ENCODE measurements at regions not wholly inside any gene's neighbourhood (a gene's known extent, or its start where the extent isn't known, plus 50 kb on each side); places are given as distances from the start of the nearest gene placed in this dataset.

DNA sequence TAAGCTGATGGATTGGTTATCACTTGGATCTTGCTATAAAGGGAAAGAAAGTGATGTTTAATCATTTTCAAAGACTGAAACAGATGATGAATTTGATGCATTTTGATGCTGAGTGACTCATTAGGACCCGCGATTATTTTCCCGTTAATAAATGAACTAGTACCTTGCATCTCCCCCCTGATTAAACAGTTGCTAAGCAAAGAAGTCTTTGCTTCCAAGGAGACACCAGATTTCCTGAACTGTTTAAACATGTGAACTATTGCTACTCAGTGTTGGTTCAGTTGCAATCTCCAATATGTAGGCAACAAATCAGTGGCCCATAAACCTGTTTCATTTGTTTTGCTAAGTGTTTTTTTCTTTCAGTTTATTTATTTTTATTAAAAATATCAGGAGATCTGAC is 375.2 kb downstream of the AACS start:
- DNase-seq = no peak

DNA sequence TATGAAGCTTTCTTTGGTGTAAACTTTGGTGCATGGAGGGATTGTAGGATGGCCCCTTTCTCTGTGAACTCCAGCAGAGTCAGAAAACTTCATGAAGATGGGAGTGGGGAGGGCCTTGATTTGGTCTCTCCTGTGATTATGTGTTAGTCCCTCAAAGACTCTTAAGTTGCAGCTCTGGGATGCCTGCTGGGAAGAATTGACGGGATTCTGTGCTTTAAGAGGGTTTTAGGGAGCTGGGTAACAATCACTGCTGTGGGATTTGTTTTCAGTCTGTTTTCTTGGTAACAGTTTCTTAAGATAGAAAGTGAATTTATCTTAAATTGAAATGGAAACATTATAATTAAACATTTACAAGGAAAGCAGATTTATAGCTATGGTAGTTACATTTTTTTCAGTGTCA is 378.1 kb downstream of the AACS start:
- DNase-seq = no peak

DNA sequence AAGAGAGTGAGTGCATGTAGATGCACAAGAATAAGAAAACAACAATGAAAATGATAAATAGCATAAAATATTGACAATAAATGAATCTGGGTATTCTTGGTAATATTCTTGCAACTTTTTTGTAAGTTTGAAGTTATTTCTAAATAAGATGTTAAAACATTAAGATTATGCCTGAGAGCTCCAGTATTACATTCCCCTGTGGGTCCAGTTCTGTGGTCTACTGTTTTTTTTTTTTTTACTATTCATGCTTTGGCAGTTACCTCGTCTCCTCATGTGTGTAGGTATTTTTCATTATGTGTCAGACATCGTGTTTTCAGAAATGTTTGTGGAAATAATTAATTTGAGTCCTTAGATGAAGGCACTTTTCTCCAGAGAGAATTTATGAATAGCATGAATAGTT is 386.2 kb downstream of the AACS start:
- no peak for DNase-seq

DNA sequence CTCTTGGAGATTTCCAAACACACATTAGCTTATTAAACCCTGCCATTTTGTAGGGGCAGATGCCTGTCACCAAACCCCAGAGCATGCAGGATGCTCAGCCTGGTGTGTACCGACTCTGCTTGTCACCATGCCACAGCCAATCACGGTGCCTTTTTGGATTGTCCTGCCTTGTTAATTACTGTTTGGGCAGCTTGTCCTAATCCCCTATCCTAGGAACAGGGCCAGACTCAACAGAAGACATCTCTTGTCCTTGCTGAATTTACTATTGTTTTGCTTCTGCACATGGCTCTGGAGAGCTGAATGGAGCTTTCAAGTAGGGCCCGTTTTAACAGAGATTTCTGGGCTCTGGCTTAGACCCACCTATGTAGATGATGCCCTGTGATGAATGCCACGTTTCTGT is 388.5 kb downstream of the AACS start:
- no peak for DNase-seq

DNA sequence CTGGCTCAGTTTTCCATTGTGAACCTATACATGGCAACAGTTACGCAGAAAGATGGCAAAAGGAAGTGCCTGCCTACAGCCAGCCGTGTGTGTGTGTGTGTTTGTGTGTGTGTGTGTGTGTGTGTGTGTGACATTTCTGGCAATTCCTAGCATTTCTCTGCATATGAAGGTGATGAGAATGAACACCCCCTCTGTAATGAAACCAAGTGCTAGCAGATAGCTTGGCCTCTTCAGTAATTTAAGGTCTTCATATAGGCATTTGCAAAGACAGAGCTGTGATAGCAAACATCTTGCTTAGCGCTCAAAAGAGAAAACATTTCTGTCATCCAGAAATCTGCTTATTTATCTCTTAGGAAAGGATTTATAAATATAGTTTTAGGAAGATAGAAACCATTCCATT is 389.1 kb downstream of the AACS start:
- DNase-seq = no peak

DNA sequence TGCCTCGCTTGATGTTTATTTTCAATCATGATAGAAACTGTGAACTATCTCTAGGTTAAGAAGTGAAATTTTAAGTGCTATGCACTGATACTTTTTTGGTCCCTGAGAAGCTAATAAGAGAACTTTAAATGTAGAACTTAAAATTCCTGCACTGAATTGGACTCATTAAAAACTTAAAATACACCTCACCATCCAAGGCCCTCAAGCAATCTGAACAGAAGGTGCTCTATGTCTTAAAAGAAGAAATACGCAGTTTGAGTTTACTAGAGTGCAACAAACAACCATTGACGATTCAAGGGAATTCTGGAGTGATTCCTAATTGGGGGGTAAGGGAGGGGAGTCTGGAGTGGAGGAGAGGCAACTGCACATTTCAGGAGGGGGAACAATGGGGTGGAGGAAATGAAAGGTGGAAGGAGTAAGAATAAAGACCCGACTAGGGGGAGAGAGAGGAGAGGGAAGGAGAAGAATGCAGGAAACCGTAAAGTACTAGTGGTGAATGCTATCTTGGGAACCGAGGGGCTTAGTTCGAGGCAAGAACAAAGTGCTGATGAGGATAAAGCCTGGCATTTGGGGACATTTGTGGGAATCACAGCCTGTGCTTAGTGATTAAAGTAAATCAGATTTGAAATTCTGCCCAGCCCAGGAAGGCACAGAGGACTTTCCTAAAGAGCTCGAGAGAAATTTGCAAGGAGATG is 389.7 kb downstream of the AACS start:
- DNase-seq = no peak

DNA sequence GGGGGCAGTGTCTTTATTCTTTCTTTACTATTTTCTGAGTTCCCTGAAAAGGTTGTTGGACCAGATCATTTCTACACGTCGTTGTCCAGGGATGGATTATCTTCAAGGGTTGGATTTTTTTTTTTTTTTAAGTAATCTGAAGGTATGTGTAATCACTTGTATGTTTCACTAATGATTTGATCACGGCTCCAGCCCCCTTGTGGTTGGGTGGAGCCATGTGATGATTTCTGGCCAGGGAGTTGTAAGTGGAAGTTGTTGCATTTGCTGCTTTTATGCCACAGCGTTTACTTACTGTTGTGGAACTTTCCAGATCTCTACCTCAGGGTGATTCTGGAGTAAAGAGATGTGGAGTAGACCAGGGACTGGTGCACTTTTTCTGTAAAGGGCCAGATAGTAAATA is 390.3 kb downstream of the AACS start:
- DNase-seq = no peak

DNA sequence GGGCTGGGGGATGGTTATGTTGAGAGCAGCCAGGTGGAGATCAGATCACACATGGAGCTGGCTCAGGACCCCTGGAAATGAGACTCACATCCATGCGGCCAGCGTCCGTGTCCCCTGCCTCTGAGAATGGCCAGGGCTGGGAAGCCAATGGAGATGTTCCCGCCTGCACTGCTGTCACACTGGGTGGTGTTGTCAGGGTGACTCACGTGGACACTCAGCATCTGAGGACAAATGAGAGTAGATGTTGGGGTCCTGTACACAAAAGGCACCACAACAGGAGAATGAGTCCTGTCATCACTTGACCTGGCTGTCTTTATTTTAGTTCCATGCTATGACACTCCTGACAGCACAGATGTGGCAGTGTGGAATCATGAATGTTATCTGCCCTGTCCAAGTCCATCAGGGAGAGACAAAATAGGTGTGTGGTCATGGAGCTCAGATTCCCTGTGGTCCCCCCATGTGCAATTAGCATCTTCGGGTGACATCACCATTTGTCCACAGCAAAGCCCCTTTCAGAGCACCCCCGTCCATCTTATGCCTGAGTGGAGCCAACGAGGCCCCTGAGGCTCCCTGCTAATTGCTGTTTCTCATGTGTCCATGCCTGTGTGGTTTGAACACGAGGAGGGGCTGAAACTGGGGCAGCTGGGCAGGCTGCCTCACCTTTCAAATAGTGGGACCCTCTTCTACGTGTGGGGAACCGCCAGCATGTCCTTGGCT is 393.5 kb downstream of the AACS start:
- no peak for DNase-seq

DNA sequence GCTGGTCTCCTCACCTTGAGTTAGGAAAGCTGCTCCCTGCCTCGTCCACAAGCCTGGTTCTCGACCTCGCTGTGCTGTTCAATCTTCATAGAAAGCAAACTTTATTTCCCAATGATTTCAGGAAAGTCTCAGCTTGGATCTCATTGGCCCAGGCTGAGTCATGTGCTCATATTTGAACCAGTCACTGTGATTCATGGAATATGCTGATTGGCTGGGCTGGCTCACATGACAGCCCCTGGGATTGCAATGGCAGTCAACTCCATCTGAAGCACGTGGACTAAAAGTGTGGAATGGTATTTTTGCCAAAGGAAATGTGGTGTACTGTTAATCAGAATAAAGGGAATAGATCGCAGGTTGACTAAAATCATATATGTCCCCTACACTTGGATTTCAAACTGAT is 396.6 kb downstream of the AACS start:
- DNase-seq = no peak

DNA sequence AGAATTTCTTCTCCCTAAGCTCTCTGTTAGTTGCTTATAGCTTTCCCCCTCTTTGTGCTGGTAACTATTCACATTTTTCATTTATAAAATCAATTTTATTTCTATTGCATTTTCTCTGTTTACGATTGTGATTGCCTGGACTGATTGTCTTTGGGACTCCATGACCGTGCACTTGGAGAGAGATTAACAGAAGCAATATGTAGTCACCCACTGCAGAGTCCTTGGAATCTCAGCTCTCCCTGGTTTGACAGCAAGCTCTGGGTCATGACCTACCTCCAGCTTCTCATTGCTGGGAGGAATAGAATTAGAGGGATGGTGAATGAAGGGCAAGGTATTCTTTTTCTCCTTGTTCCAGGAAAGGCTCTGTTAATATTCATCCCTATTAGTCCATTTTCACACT is 398.2 kb downstream of the AACS start:
- no peak for DNase-seq

DNA sequence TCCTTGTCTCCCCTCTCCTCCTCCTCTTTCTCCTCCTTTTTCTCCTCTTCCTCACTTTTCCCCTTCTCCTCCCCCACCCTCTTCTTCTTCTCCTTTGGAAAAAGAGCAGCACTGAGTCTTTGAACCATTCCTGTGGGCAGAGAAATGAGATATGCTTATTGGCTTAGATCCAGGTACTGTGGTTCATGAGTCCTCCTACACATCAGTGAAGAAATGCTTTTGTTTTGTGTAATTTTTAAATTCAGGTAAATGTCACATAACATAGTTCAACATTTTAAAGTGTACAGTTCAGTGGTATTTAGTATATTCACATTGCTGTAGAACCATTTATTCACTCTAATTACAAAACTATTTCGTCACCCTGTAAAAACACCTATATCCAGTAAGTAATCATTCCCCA is 402.1 kb downstream of the AACS start:
- no peak for DNase-seq

DNA sequence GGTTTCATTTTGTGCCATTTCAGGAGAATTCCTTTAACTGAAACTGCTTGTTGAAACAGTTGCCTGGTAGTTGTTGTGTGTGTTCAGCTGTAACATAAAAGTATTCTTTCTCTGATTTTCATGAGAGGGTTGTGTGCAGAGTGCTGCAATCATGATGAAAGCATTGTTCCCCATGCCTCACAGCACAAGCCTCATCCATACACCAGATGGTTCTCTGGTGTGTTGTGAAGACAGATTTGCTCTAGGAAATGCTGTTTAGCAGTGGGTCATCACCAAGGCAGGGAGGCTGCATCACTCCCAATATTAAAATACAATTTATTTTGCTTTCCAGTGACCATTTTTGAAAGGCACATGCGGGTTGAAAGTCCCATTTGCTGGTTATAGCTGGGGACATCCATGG is 404.4 kb downstream of the AACS start:
- no peak for DNase-seq

DNA sequence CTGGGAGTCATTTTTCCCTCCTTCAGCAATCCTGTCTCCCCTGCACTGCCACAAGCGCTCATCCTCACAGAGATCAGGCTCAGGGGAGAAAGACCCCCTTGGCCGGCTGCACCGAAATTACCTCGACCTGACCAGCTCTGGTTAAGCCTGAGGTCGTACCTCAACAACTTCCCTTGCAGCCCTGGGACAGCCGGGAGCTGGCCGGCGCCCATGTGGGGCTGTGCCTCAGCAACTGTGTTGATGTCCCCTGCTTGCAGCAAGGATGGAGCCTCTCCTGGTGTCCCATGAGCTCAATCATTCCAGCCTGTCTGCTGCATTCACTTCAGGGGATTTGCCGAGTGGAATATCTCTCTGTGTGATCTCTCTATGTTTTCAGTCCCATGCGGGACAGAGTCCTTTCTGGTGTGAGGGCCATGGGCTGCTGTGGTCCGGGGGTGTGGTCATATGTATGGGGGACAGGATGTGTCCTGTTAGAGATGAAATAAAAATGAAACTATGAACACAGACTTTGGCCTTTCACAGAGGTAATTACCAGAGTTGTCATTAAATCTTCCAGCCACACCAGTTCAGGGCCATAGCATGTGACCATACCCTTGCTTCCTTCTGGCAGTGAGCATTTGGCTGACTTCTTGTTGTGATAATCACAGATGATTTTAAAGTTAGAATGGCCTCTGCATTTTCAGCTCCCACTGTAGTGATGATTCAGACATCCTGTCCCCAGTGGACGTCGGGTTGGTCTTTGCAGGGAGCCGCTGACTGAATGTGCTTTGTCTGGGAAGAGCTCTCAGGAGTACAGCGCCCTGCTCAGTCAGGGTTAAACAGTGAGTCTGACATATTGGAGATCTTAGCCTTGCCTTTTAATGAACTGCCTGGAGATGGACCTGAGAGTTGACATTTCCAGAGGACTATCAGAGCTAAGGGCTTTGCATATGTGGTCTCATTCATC is 405.9 kb downstream of the AACS start:
- no peak for DNase-seq

DNA sequence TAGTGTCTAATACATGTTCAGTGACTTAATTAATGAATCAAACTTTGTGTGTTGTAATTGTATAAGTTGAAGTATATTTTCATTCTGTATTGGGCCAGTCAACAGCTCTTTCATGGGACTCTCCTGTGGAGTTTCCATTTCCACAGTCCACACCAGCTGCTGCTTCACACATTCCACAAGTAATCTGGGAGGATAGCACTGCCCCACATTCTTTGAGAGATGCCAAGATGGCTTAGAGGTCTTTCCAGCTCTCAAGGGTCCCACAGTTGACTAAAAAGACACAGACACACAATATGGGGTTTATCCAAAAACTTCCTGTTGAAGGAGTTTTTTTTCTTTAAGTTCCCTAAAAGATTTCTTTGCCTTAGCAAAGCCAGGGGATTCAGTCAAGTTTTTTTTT is 408.3 kb downstream of the AACS start:
- DNase-seq = no peak

DNA sequence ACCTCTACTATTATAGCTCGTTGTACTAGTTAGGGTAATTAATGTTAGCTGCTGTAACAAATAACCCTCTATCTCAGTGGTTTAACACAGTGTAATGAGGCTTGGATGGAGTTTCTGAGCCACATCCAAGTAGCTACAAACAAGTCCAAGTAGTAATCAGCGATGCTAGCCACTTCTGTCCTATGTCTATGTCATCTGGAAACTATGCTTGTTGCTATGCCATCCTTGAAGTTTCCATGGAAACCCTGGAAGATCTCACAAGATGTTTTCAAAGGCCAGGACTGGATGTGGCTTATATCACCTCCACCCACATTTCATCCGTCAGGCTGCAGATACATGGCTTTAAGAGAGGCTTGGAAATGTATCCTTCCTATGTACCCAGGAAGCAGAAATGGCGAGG is 422.1 kb downstream of the AACS start:
- no peak for DNase-seq

DNA sequence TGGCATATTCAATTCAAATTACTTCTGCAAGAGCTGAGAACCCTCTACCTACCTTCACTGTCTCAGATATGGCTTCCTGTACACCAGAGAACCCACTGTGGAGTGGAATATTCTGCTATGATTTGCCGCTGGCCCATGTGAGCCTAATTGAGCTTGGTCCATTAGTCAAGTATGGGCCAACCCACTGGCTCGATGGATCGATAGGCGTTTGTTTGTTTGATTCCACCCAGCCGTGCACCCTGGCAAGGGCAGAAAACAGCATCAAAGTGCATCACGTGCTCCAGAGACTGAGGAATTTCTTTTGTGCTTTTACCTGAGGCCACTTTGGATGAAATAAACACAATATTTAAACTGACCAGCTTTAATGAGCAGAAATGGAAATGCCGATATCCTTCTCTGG is 426.3 kb downstream of the AACS start:
- no peak for DNase-seq

DNA sequence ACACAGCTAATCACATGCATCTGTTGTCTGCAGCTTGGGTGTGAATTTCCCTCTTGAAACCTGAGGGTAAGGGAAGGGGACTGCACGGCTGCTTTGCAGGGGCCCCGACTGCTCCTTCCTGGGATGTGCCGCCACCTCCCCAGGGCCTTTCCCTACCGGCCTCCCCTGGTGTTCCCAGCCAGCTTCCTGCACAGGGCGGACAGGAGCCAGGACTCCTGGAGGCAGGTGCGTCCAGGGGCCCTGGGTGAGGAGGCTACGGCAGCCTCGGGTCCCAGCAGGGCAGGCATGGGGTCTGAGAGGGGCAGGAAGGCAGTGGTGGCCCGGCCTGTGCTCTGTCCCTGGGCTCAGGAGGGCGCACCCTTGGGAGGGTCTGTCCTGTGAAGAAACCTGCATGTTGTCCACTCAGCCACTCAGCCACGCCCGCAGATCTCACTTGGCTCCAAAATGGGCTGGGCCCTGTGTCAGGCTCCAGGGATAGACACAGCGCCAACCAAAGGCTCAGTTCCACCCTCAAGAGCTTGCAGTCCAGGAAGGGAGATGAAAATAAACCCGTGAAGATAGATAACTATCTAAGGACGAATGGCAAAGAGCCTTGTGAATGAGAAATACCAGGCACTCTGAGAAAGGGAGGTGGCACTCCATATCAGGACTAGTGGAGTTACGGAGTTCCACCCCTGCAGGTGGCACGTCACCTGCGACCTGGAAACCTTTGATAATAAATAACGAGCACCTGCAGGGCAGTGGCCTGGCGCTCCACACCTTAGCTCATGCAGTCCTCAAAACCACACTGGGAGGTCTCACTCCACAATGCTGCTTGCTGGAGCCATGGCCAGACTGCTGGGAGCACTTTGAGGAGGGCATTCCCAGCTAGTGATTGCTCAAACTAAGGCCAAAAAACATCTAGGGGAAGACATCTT is 427.4 kb downstream of the AACS start:
- no peak for DNase-seq

DNA sequence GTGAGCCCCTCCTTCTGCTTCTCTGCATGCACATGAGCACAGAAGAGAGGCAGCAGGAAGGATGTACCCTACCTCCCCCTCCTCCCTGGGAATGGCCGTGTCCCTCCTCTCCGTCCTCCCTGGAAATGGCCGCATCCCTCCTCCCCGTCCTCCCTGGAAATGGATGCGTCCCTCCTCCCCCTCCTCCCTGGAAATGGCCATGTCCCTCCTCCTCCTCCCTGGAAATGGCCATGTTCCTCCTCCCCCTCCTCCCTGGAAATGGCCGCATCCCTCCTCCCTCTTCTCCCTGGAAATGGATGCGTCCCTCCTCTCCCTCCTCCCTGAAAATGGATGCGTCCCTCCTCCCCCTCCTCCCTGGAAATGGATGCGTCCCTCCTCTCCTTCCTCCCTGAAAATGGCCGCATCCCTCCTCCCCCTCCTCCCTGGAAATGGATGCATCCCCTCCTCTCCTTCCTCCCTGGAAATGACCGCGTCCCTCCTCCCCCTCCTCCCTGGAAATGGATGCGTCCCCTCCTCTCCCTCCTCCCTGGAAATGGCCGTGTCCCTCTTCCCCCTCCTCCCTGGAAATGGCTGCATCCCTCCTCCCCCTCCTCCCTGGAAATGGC is 428.6 kb downstream of the AACS start:
- no peak for DNase-seq

DNA sequence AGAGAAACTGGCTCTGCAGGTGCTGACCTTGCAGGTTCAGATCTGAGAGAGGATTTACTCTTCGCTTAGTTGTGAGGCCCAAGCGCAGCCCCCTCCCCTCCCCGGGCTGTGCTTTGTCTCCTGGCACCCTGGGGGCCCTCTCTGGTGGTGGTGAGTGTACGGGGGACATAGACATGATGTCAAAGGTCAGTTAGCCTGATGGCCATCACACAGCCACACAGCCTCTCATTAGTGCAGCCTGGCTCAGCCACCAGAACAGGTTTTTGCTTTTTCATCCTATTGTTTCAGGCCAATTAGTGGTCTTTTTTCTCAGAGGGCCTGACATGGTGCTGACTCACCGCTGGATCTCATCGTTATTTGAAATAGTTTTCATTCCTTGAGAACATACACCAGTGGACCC is 437.9 kb downstream of the AACS start:
- no peak for DNase-seq

DNA sequence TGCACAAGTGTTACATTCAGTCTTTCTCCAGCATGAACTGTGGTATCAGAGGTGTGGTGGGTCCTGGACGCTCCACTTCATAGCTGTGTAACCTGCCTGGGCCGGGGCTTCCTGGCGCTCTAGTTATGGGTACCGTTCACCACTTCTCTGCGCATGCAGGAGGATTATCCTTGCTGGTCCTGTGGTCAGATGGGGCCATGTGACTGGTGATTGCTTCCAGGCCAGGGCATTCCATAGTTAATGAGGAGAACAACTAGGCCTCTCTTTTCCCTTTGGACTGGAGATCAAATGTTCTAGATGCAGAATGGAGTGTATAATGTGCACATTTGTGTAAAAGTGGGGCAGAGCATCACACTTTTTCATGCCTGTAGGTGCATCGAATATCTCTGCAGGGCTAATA is 444.0 kb downstream of the AACS start:
- no peak for DNase-seq

DNA sequence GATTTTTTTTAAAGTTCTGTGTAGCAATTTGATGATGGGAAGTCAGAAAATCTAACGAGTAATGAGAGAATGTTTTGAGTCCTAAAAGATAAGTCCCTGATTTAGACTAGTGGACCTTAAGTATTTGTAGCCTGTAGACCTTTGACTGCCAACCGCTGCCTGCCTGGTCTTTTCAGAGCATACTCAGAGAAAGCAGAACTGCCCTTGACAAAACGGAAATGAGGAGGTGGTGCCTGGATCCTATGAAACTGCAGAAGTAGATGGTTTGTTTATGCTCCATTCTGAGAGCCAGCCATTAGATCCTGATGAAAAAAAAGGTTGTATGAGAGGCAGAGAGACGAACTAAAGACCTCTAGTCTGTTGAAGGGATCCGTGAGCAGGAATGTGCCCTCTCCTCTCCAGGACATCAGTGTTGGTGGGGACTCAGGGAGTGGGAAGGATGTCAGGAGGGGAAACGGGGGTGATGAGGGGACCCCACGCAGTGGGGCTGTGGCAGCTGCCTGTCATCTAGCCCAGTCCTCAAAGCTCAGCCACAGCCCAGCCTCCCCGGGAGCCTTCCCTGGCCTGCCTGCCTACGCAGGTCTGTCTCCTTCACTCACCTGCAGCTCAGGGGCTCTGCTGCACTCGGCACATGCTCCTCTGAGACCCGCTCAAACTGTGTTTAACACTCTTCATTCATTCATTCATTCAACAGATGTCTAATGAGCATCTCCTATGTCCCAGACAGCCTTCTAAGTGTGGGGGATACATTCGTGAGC is 447.5 kb downstream of the AACS start:
- no peak for DNase-seq

DNA sequence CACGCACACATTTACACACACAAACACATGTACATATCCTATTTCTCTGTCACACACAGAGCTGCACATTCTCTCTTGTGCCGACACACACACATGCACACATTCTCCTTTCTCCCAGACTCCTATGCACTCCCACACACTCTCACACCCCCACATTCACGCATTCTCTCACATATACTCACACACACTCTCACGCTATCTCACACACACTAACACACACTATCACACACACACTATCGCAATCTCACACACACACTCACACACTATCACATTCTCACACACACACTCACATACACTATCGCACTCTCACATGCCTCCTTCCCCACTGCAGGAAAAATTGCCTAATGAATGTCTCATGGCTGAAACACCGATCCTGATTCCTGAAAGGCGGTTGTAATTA is 450.7 kb downstream of the AACS start:
- no peak for DNase-seq
